GM12874 (cell line): ENCODE measurements at regions not wholly inside any gene's neighbourhood (a gene's known extent, or its start where the extent isn't known, plus 50 kb on each side); places are given as distances from the start of the nearest gene placed in this dataset.

Experiments
- CTCF ChIP-seq: IDR thresholded peaks from 2 replicates; pipeline ENCODE4 v1.5.1; 2011; ENCODE audit warnings: low read depth, mild to moderate bottlenecking, control low read depth, low read length, moderate library complexity; ENCODE audit not compliant: insufficient read depth

GRCh38 chr6:51049983-51050877, 231.6 kb downstream of the TFAP2B start:
- no peak for TF ChIP-seq CTCF

- no peak for TF ChIP-seq CTCF
Observed at GRCh38 chr6:51057296-51057695, 238.6 kb downstream of the TFAP2B start.

- TF ChIP-seq CTCF = no peak
Observed at GRCh38 chr6:51060262-51060762, 241.6 kb downstream of the TFAP2B start.

GRCh38 chr6:51062166-51062722, 243.6 kb downstream of the TFAP2B start:
- TF ChIP-seq CTCF = no peak

- TF ChIP-seq CTCF = no peak
Observed at GRCh38 chr6:51077821-51078518, 259.3 kb downstream of the TFAP2B start.

GRCh38 chr6:51090343-51090742, 271.7 kb downstream of the TFAP2B start:
- TF ChIP-seq CTCF = no peak

- no peak for TF ChIP-seq CTCF
Observed at GRCh38 chr6:51093871-51094270, 275.2 kb downstream of the TFAP2B start.
